HL-60 (cell line): ENCODE measurements at regions not wholly inside any gene's neighbourhood (a gene's known extent, or its start where the extent isn't known, plus 50 kb on each side); places are given as distances from the start of the nearest gene placed in this dataset.

Source experiments
- POLR2AphosphoS5 ChIP-seq: IDR thresholded peaks from 2 replicates; pipeline ENCODE4 v1.6.1; 2012; ENCODE audit warnings: low read depth
- TF ChIP-seq, protein P1 (sequence below): IDR thresholded peaks from one replicate; pipeline ENCODE4 v1.5.1; 2011; ENCODE audit warnings: low read length, control low read depth, inconsistent platforms; ENCODE audit not compliant: insufficient read depth
- TF ChIP-seq, protein P2 (sequence below): IDR thresholded peaks from 2 replicates; pipeline ENCODE4 v1.6.1; 2012; ENCODE audit warnings: low read depth; ENCODE audit not compliant: insufficient replicate concordance

DNA sequence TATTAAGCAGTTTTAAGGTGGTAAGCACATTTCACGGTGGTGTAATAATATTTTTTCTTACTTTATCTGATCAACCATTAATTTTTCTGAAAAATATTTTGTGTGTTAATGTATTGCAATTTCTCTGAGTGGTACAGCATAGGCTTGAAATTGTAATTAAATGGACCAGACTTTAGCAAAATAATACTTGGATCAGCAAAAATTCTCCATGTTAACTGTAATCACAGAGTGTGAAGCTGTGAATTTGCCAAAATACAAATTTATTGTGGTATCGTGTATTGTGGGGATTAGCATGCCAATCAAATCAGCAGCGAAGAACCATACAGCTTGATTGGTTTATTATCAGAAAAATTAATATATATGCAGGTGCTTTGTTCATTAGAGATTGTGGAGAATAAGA is 1088.9 kb upstream of the GYPC start:
- TF ChIP-seq, protein P1, sequence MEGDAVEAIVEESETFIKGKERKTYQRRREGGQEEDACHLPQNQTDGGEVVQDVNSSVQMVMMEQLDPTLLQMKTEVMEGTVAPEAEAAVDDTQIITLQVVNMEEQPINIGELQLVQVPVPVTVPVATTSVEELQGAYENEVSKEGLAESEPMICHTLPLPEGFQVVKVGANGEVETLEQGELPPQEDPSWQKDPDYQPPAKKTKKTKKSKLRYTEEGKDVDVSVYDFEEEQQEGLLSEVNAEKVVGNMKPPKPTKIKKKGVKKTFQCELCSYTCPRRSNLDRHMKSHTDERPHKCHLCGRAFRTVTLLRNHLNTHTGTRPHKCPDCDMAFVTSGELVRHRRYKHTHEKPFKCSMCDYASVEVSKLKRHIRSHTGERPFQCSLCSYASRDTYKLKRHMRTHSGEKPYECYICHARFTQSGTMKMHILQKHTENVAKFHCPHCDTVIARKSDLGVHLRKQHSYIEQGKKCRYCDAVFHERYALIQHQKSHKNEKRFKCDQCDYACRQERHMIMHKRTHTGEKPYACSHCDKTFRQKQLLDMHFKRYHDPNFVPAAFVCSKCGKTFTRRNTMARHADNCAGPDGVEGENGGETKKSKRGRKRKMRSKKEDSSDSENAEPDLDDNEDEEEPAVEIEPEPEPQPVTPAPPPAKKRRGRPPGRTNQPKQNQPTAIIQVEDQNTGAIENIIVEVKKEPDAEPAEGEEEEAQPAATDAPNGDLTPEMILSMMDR, result no peak
- TF ChIP-seq, protein P2, sequence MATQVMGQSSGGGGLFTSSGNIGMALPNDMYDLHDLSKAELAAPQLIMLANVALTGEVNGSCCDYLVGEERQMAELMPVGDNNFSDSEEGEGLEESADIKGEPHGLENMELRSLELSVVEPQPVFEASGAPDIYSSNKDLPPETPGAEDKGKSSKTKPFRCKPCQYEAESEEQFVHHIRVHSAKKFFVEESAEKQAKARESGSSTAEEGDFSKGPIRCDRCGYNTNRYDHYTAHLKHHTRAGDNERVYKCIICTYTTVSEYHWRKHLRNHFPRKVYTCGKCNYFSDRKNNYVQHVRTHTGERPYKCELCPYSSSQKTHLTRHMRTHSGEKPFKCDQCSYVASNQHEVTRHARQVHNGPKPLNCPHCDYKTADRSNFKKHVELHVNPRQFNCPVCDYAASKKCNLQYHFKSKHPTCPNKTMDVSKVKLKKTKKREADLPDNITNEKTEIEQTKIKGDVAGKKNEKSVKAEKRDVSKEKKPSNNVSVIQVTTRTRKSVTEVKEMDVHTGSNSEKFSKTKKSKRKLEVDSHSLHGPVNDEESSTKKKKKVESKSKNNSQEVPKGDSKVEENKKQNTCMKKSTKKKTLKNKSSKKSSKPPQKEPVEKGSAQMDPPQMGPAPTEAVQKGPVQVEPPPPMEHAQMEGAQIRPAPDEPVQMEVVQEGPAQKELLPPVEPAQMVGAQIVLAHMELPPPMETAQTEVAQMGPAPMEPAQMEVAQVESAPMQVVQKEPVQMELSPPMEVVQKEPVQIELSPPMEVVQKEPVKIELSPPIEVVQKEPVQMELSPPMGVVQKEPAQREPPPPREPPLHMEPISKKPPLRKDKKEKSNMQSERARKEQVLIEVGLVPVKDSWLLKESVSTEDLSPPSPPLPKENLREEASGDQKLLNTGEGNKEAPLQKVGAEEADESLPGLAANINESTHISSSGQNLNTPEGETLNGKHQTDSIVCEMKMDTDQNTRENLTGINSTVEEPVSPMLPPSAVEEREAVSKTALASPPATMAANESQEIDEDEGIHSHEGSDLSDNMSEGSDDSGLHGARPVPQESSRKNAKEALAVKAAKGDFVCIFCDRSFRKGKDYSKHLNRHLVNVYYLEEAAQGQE, result no peak
- no peak for TF ChIP-seq POLR2AphosphoS5
